ENCODE measurements at regions not wholly inside any gene's neighbourhood (a gene's known extent, or its start where the extent isn't known, plus 50 kb on each side); places are given as distances from the start of the nearest gene placed in this dataset.

DNA sequence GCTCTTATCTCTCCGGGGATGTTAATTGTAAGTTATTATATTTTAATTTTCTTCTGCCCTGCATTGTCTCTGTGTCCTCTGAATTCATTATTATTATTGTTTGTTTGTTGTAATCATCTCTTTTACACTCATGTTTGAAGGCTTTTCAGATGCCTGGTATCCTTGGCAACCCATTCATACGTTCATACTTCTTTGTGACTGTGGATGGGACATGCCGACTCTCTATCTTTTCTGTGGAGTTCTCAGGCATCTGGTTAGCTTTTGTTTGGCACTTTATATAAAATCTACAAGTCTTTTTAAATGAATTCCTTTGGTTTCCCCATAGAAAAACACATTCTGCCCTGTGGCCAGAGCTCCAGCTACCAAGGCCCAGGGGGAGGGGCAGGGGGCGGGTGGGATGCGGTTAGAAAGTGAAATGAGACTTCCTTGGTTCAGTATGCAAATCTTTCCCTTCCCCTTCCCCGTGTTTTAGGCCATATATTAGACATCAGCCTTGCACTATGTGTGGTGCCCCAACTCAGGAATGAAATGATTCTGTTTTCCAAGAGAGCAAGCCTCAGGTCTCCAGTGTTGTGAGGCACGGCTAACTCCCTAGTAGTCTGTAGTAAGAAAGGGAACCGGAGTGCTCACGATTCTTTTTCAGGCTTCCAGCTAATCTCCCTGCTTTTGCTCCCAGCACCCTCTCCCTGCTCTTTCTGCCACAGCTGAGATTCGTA lies 79.2 kb downstream of the SST start:
- no peak for TF ChIP-seq ZNF274 (IDR thresholded peaks at IDR 0.05; ENCODE audit: low read depth, low read length)
- no peak for TF ChIP-seq YY1 (IDR thresholded peaks at IDR 0.05; ENCODE audit: insufficient read depth, insufficient read length)
- TF ChIP-seq SUZ12 (IDR thresholded peaks at IDR 0.05; ENCODE audit: extremely low read depth, insufficient read depth, insufficient read length): no peak

All from NT2/D1 (cell line).